HG03097 (cell line): ENCODE measurements at regions not wholly inside any gene's neighbourhood (a gene's known extent, or its start where the extent isn't known, plus 50 kb on each side); places are given as distances from the start of the nearest gene placed in this dataset.
"Not testable (repeated sequence)": the region's sequence is repeated elsewhere in the genome, so short reads cannot be mapped to it uniquely, and the experiment has no call there.

Experiments used
- ATAC-seq: cut with Tn5 transposase; IDR thresholded peaks from one replicate; pipeline ENCODE4 v1.9.1; 2021; ENCODE audit not compliant: unreplicated experiment, low FRiP score

GRCh38 chr18:41899535-41899934, 55.5 kb upstream of the PIK3C3 start:
- no peak for ATAC-seq

- ATAC-seq = no peak
These were observed 61.6 kb upstream of the PIK3C3 start for GRCh38 chr18:41893432-41893831.

- ATAC-seq = no peak
These were observed 67.9 kb upstream of the PIK3C3 start for GRCh38 chr18:41887100-41887499.

GRCh38 chr18:41886126-41886807, 68.8 kb upstream of the PIK3C3 start:
- no peak for ATAC-seq

- ATAC-seq = no peak
These were observed 73.7 kb upstream of the PIK3C3 start for GRCh38 chr18:41881285-41881684.

GRCh38 chr18:41879256-41879655, 75.8 kb upstream of the PIK3C3 start:
- no peak for ATAC-seq

- ATAC-seq = no peak
These were observed 79.8 kb upstream of the PIK3C3 start for GRCh38 chr18:41875094-41875780.

- no peak for ATAC-seq
These were observed 81.3 kb upstream of the PIK3C3 start for GRCh38 chr18:41873730-41874129.

GRCh38 chr18:41872206-41872605, 82.8 kb upstream of the PIK3C3 start:
- ATAC-seq = no peak

GRCh38 chr18:41871229-41872000, 83.6 kb upstream of the PIK3C3 start:
- no peak for ATAC-seq

GRCh38 chr18:41870817-41871216, 84.2 kb upstream of the PIK3C3 start:
- no peak for ATAC-seq

GRCh38 chr18:41870191-41870590, 84.8 kb upstream of the PIK3C3 start:
- ATAC-seq = no peak

GRCh38 chr18:41865796-41866195, 89.2 kb upstream of the PIK3C3 start:
- ATAC-seq = not testable (repeated sequence)

- ATAC-seq = no peak
These were observed 90.8 kb upstream of the PIK3C3 start for GRCh38 chr18:41864216-41864615.

GRCh38 chr18:41862921-41863320, 92.1 kb upstream of the PIK3C3 start:
- ATAC-seq = no peak

- no peak for ATAC-seq
These were observed 94.0 kb upstream of the PIK3C3 start for GRCh38 chr18:41860987-41861386.

- ATAC-seq = no peak
These were observed 96.1 kb upstream of the PIK3C3 start for GRCh38 chr18:41858761-41859555.

- ATAC-seq = no peak
These were observed 101.8 kb upstream of the PIK3C3 start for GRCh38 chr18:41853280-41853679.

GRCh38 chr18:41850781-41851180, 104.3 kb upstream of the PIK3C3 start:
- ATAC-seq = no peak

- no peak for ATAC-seq
These were observed 105.4 kb upstream of the PIK3C3 start for GRCh38 chr18:41849632-41850031.

- no peak for ATAC-seq
These were observed 109.5 kb upstream of the PIK3C3 start for GRCh38 chr18:41845563-41845962.
